ENCODE measurements at regions not wholly inside any gene's neighbourhood (a gene's known extent, or its start where the extent isn't known, plus 50 kb on each side); places are given as distances from the start of the nearest gene placed in this dataset.

GRCh38 chr20:11144114-11144950, 470.5 kb upstream of the JAG1 start:
- Histone ChIP-seq H3K4me3 (ENCODE audit: low read depth, low read length) (no peak overlapping the region), H3K36me3 (ENCODE audit: control insufficient read depth, insufficient read depth, low read length) (no peaks in the 10 kb centered on the region), H3K27me3 (ENCODE audit: control insufficient read depth, insufficient read depth, low read length) (no peaks in the 10 kb centered on the region)
- no peak for DNase-seq (ENCODE audit: low read depth)
- TF ChIP-seq CTCF (IDR thresholded peaks at IDR 0.05; ENCODE audit: insufficient read depth, low read length, poor library complexity, severe bottlenecking): no peak

GRCh38 chr20:11145616-11146015, 471.8 kb upstream of the JAG1 start:
- no peak for DNase-seq (ENCODE audit: low read depth)
- Histone ChIP-seq H3K36me3 (ENCODE audit: control insufficient read depth, insufficient read depth, low read length) (no peaks in the 10 kb centered on the region), H3K27me3 (ENCODE audit: control insufficient read depth, insufficient read depth, low read length) (no peaks in the 10 kb centered on the region), H3K4me3 (ENCODE audit: low read depth, low read length) (no peak overlapping the region)
- no peak for TF ChIP-seq CTCF (IDR thresholded peaks at IDR 0.05; ENCODE audit: insufficient read depth, low read length, poor library complexity, severe bottlenecking)

GRCh38 chr20:11153819-11154218, 480.0 kb upstream of the JAG1 start:
- H3K27me3 ChIP-seq (ENCODE audit: control insufficient read depth, insufficient read depth, low read length): no peaks in the 10 kb centered on the region
- no peak for TF ChIP-seq CTCF (IDR thresholded peaks at IDR 0.05; ENCODE audit: insufficient read depth, low read length, poor library complexity, severe bottlenecking)
- no peak for DNase-seq (ENCODE audit: low read depth)

GRCh38 chr20:11155156-11155756, 481.5 kb upstream of the JAG1 start:
- Histone ChIP-seq H3K36me3 (ENCODE audit: control insufficient read depth, insufficient read depth, low read length) (no peaks in the 10 kb centered on the region), H3K4me3 (ENCODE audit: low read depth, low read length) (no peak overlapping the region), H3K27me3 (ENCODE audit: control insufficient read depth, insufficient read depth, low read length) (no peaks in the 10 kb centered on the region)
- no peak for TF ChIP-seq CTCF (IDR thresholded peaks at IDR 0.05; ENCODE audit: insufficient read depth, low read length, poor library complexity, severe bottlenecking)
- DNase-seq (ENCODE audit: low read depth): no peak

More at GRCh38 chr20:11153819-11154218, 480.0 kb upstream of the JAG1 start:
- Histone ChIP-seq H3K4me3 (ENCODE audit: low read depth, low read length) (no peak overlapping the region), H3K36me3 (ENCODE audit: control insufficient read depth, insufficient read depth, low read length) (no peaks in the 10 kb centered on the region)

GRCh38 chr20:11156922-11157321, 483.1 kb upstream of the JAG1 start:
- DNase-seq (ENCODE audit: low read depth): no peak
- H3K36me3 ChIP-seq (ENCODE audit: control insufficient read depth, insufficient read depth, low read length): no peaks in the 10 kb centered on the region
- no peak overlapping the region for H3K4me3 ChIP-seq (ENCODE audit: low read depth, low read length)
- TF ChIP-seq CTCF (IDR thresholded peaks at IDR 0.05; ENCODE audit: insufficient read depth, low read length, poor library complexity, severe bottlenecking): no peak
- no peaks in the 10 kb centered on the region for H3K27me3 ChIP-seq (ENCODE audit: control insufficient read depth, insufficient read depth, low read length)
